ENCODE measurements at regions not wholly inside any gene's neighbourhood (a gene's known extent, or its start where the extent isn't known, plus 50 kb on each side); places are given as distances from the start of the nearest gene placed in this dataset.

DNA sequence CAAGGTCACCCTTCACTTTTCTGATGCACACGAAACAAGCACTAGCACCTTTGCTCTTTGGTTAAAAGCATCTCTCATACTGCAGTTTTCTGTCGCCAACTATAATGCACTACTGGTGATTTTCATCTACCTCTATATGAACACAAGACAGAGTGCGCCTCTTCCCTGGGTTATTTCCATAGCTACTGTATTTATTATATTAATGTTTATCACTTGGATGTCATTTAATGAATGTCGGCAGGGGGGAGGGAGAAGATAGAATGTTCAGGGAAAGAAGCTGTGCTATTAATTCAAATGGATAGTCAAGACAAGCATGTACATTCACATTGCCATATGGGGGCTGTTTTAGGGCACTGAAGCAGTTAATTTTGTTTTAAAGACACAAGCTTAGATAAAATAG, 174.1 kb upstream of the SAMSN1 start:
- Histone ChIP-seq H3K27me3 (ENCODE audit: control insufficient read depth, insufficient read depth, low read length) (no peaks in the 10 kb centered on the region), H3K36me3 (ENCODE audit: control insufficient read depth in 2 of 3, insufficient read depth in 3 of 3, low read length in 3 of 3) (no peaks in the 10 kb centered on the region), H3K27ac (ENCODE audit: low read depth in 2 of 2, low read length in 2 of 2) (no peak overlapping the region), H3K9me3 (ENCODE audit: control insufficient read depth in 2 of 3, insufficient read depth in 1 of 3, low read length in 3 of 3) (no peaks in the 10 kb centered on the region), H3K4me1 (ENCODE audit: control insufficient read depth in 2 of 3, insufficient read depth in 2 of 3, low read depth in 1 of 3, low read length in 3 of 3) (no peaks in the 10 kb centered on the region), H3K9ac (ENCODE audit: low read length in 3 of 3) (no peak overlapping the region), H3K4me3 (ENCODE audit: low read length in 3 of 3) (no peak overlapping the region)
- TF ChIP-seq, protein P1, sequence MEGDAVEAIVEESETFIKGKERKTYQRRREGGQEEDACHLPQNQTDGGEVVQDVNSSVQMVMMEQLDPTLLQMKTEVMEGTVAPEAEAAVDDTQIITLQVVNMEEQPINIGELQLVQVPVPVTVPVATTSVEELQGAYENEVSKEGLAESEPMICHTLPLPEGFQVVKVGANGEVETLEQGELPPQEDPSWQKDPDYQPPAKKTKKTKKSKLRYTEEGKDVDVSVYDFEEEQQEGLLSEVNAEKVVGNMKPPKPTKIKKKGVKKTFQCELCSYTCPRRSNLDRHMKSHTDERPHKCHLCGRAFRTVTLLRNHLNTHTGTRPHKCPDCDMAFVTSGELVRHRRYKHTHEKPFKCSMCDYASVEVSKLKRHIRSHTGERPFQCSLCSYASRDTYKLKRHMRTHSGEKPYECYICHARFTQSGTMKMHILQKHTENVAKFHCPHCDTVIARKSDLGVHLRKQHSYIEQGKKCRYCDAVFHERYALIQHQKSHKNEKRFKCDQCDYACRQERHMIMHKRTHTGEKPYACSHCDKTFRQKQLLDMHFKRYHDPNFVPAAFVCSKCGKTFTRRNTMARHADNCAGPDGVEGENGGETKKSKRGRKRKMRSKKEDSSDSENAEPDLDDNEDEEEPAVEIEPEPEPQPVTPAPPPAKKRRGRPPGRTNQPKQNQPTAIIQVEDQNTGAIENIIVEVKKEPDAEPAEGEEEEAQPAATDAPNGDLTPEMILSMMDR (IDR thresholded peaks at IDR 0.05; ENCODE audit: borderline replicate concordance, extremely low read depth, insufficient read depth), result no peak
- intact Hi-C loops (cut with DNase I), result no loop called here
- DNase-seq (no peak), FAIRE-seq (no peak)

GRCh38 chr21:14718951-14719350, 172.8 kb upstream of the SAMSN1 start:
- no peak for DNase-seq
- Histone ChIP-seq H3K9me3 (ENCODE audit: control insufficient read depth in 2 of 3, insufficient read depth in 1 of 3, low read length in 3 of 3) (no peaks in the 10 kb centered on the region), H3K4me1 (ENCODE audit: control insufficient read depth in 2 of 3, insufficient read depth in 2 of 3, low read depth in 1 of 3, low read length in 3 of 3) (no peaks in the 10 kb centered on the region), H3K4me3 (ENCODE audit: low read length in 3 of 3) (no peak overlapping the region), H3K36me3 (ENCODE audit: control insufficient read depth in 2 of 3, insufficient read depth in 3 of 3, low read length in 3 of 3) (no peaks in the 10 kb centered on the region), H3K27ac (ENCODE audit: low read depth in 2 of 2, low read length in 2 of 2) (no peak overlapping the region), H3K9ac (ENCODE audit: low read length in 3 of 3) (no peak overlapping the region), H3K27me3 (ENCODE audit: control insufficient read depth, insufficient read depth, low read length) (no peaks in the 10 kb centered on the region)
- intact Hi-C loops (cut with DNase I), result no loop called here
- no peak for FAIRE-seq
- TF ChIP-seq, protein P1 (IDR thresholded peaks at IDR 0.05; ENCODE audit: borderline replicate concordance, extremely low read depth, insufficient read depth), result no peak

GRCh38 chr21:14716761-14717396, 170.8 kb upstream of the SAMSN1 start:
- Histone ChIP-seq H3K36me3 (ENCODE audit: control insufficient read depth in 2 of 3, insufficient read depth in 3 of 3, low read length in 3 of 3) (no peaks in the 10 kb centered on the region), H3K27me3 (ENCODE audit: control insufficient read depth, insufficient read depth, low read length) (no peaks in the 10 kb centered on the region), H3K9ac (ENCODE audit: low read length in 3 of 3) (no peak overlapping the region), H3K9me3 (ENCODE audit: control insufficient read depth in 2 of 3, insufficient read depth in 1 of 3, low read length in 3 of 3) (no peaks in the 10 kb centered on the region), H3K4me3 (ENCODE audit: low read length in 3 of 3) (no peak overlapping the region), H3K4me1 (ENCODE audit: control insufficient read depth in 2 of 3, insufficient read depth in 2 of 3, low read depth in 1 of 3, low read length in 3 of 3) (no peaks in the 10 kb centered on the region), H3K27ac (ENCODE audit: low read depth in 2 of 2, low read length in 2 of 2) (no peak overlapping the region)
- TF ChIP-seq, protein P1 (IDR thresholded peaks at IDR 0.05; ENCODE audit: borderline replicate concordance, extremely low read depth, insufficient read depth), result no peak
- DNase-seq (no peak), FAIRE-seq (no peak)
- intact Hi-C loops (cut with DNase I), result no loop called here

DNA sequence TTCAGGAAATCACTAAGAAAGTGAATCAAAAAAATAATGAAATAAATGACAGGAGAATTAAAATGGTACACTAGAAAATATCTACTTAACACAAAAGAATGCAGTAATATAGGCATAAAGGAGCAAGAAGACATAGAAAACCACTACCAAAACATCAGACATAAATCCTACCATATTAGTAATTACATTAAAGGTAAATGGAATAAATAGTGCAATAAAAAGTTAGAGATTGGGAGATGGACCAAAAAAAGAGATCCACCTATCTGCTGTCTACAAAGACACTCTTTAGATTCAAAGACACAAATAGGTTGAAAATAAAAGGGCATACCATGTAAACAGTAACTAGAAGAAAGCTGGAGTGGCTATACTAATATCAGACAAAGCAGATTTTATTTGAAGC, 167.0 kb upstream of the SAMSN1 start:
- Histone ChIP-seq H3K27ac (ENCODE audit: low read depth in 2 of 2, low read length in 2 of 2) (no peak overlapping the region), H3K9ac (ENCODE audit: low read length in 3 of 3) (no peak overlapping the region), H3K27me3 (ENCODE audit: control insufficient read depth, insufficient read depth, low read length) (no peaks in the 10 kb centered on the region), H3K9me3 (ENCODE audit: control insufficient read depth in 2 of 3, insufficient read depth in 1 of 3, low read length in 3 of 3) (no peaks in the 10 kb centered on the region), H3K36me3 (ENCODE audit: control insufficient read depth in 2 of 3, insufficient read depth in 3 of 3, low read length in 3 of 3) (no peaks in the 10 kb centered on the region), H3K4me3 (ENCODE audit: low read length in 3 of 3) (no peak overlapping the region), H3K4me1 (ENCODE audit: control insufficient read depth in 2 of 3, insufficient read depth in 2 of 3, low read depth in 1 of 3, low read length in 3 of 3) (no peaks in the 10 kb centered on the region)
- no peak for DNase-seq
- FAIRE-seq, result no peak
- TF ChIP-seq, protein P1 (IDR thresholded peaks at IDR 0.05; ENCODE audit: borderline replicate concordance, extremely low read depth, insufficient read depth), result no peak
- intact Hi-C loops (cut with DNase I), result no loop called here

Measured in kidney (tissue), 13 donors.